ENCODE measurements at regions not wholly inside any gene's neighbourhood (a gene's known extent, or its start where the extent isn't known, plus 50 kb on each side); places are given as distances from the start of the nearest gene placed in this dataset.

GRCh38 chr20:24830649-24831048 is 118.4 kb upstream of the CST7 start:
- TF ChIP-seq CTCF (IDR thresholded peaks at IDR 0.05; ENCODE audit: low read depth, low read length, poor library complexity, severe bottlenecking) (no peak), EZH2phosphoT487 (IDR thresholded peaks at IDR 0.05; ENCODE audit: borderline replicate concordance, low read length) (no peak)
- no peaks in the 10 kb centered on the region for H3F3A ChIP-seq (ENCODE audit: control insufficient read depth, insufficient read depth)
- H3K79me2 ChIP-seq (ENCODE audit: control insufficient read depth, low read length): no peaks in the 10 kb centered on the region
- no peaks in the 10 kb centered on the region for H3K9me3 ChIP-seq (ENCODE audit: control insufficient read depth, insufficient read depth, low read length)
- no peaks in the 10 kb centered on the region for H3K4me1 ChIP-seq (ENCODE audit: control insufficient read depth, low read length)
- H3K36me3 ChIP-seq (ENCODE audit: control insufficient read depth, low read length): no peaks in the 10 kb centered on the region
- H3K4me3 ChIP-seq (ENCODE audit: low read length): no peak overlapping the region
- no peak overlapping the region for H3K27ac ChIP-seq (ENCODE audit: low read depth, low read length)
- no peaks in the 10 kb centered on the region for H4K20me1 ChIP-seq (ENCODE audit: control insufficient read depth, insufficient read depth, low read depth, low read length)
- H3K27me3 ChIP-seq (ENCODE audit: control insufficient read depth, low read length): no peaks in the 10 kb centered on the region
- H3K9me2 ChIP-seq (replicated peaks; ENCODE audit: control insufficient read depth, low read length): no peaks in the 10 kb centered on the region
- no peak overlapping the region for H3K4me2 ChIP-seq (ENCODE audit: low read length)

GRCh38 chr20:24831232-24831631 is 117.8 kb upstream of the CST7 start:
- Histone ChIP-seq H3K27ac (ENCODE audit: low read depth, low read length) (no peak overlapping the region), H3K4me3 (ENCODE audit: low read length) (no peak overlapping the region), H3K4me1 (ENCODE audit: control insufficient read depth, low read length) (no peaks in the 10 kb centered on the region), H3F3A (ENCODE audit: control insufficient read depth, insufficient read depth) (no peaks in the 10 kb centered on the region), H3K27me3 (ENCODE audit: control insufficient read depth, low read length) (no peaks in the 10 kb centered on the region), H3K36me3 (ENCODE audit: control insufficient read depth, low read length) (no peaks in the 10 kb centered on the region), H3K79me2 (ENCODE audit: control insufficient read depth, low read length) (no peaks in the 10 kb centered on the region), H3K9me2 (replicated peaks; ENCODE audit: control insufficient read depth, low read length) (no peaks in the 10 kb centered on the region), H3K4me2 (ENCODE audit: low read length) (no peak overlapping the region), H3K9me3 (ENCODE audit: control insufficient read depth, insufficient read depth, low read length) (no peaks in the 10 kb centered on the region), H4K20me1 (ENCODE audit: control insufficient read depth, insufficient read depth, low read depth, low read length) (no peaks in the 10 kb centered on the region)
- TF ChIP-seq CTCF (IDR thresholded peaks at IDR 0.05; ENCODE audit: low read depth, low read length, poor library complexity, severe bottlenecking) (no peak), EZH2phosphoT487 (IDR thresholded peaks at IDR 0.05; ENCODE audit: borderline replicate concordance, low read length) (no peak)

GRCh38 chr20:24832518-24832917 is 116.6 kb upstream of the CST7 start:
- Histone ChIP-seq H4K20me1 (ENCODE audit: control insufficient read depth, insufficient read depth, low read depth, low read length) (no peaks in the 10 kb centered on the region), H3K9me3 (ENCODE audit: control insufficient read depth, insufficient read depth, low read length) (no peaks in the 10 kb centered on the region), H3K36me3 (ENCODE audit: control insufficient read depth, low read length) (no peaks in the 10 kb centered on the region), H3K27ac (ENCODE audit: low read depth, low read length) (no peak overlapping the region), H3F3A (ENCODE audit: control insufficient read depth, insufficient read depth) (no peaks in the 10 kb centered on the region), H3K4me2 (ENCODE audit: low read length) (no peak overlapping the region), H3K4me3 (ENCODE audit: low read length) (no peak overlapping the region), H3K4me1 (ENCODE audit: control insufficient read depth, low read length) (no peaks in the 10 kb centered on the region), H3K79me2 (ENCODE audit: control insufficient read depth, low read length) (no peaks in the 10 kb centered on the region), H3K9me2 (replicated peaks; ENCODE audit: control insufficient read depth, low read length) (no peaks in the 10 kb centered on the region), H3K27me3 (ENCODE audit: control insufficient read depth, low read length) (no peaks in the 10 kb centered on the region)
- TF ChIP-seq EZH2phosphoT487 (IDR thresholded peaks at IDR 0.05; ENCODE audit: borderline replicate concordance, low read length): no peak
- no peak for TF ChIP-seq CTCF (IDR thresholded peaks at IDR 0.05; ENCODE audit: low read depth, low read length, poor library complexity, severe bottlenecking)

- H3K4me1 ChIP-seq (ENCODE audit: control insufficient read depth, low read length): no peaks in the 10 kb centered on the region
- no peaks in the 10 kb centered on the region for H3K9me3 ChIP-seq (ENCODE audit: control insufficient read depth, insufficient read depth, low read length)
- H4K20me1 ChIP-seq (ENCODE audit: control insufficient read depth, insufficient read depth, low read depth, low read length): no peaks in the 10 kb centered on the region
Observed at GRCh38 chr20:24833592-24833991, 115.5 kb upstream of the CST7 start.

More at GRCh38 chr20:24833592-24833991, 115.5 kb upstream of the CST7 start:
- no peaks in the 10 kb centered on the region for H3F3A ChIP-seq (ENCODE audit: control insufficient read depth, insufficient read depth)
- no peaks in the 10 kb centered on the region for H3K27me3 ChIP-seq (ENCODE audit: control insufficient read depth, low read length)
- no peaks in the 10 kb centered on the region for H3K9me2 ChIP-seq (replicated peaks; ENCODE audit: control insufficient read depth, low read length)
- no peak for TF ChIP-seq CTCF (IDR thresholded peaks at IDR 0.05; ENCODE audit: low read depth, low read length, poor library complexity, severe bottlenecking)
- no peak for TF ChIP-seq EZH2phosphoT487 (IDR thresholded peaks at IDR 0.05; ENCODE audit: borderline replicate concordance, low read length)
- H3K36me3 ChIP-seq (ENCODE audit: control insufficient read depth, low read length): no peaks in the 10 kb centered on the region
- H3K27ac ChIP-seq (ENCODE audit: low read depth, low read length): no peak overlapping the region
- no peak overlapping the region for H3K4me3 ChIP-seq (ENCODE audit: low read length)
- H3K79me2 ChIP-seq (ENCODE audit: control insufficient read depth, low read length): no peaks in the 10 kb centered on the region
- no peak overlapping the region for H3K4me2 ChIP-seq (ENCODE audit: low read length)

Data from DOHH2 (cell line).